ENCODE measurements at regions not wholly inside any gene's neighbourhood (a gene's known extent, or its start where the extent isn't known, plus 50 kb on each side); places are given as distances from the start of the nearest gene placed in this dataset.
"Not testable (repeated sequence)": the region's sequence is repeated elsewhere in the genome, so short reads cannot be mapped to it uniquely, and the experiment has no call there.

- DNase-seq (ENCODE audit: insufficient read length, low spot score): no peak
- FAIRE-seq: no peak
- no peak for TF ChIP-seq POU2F2 (IDR thresholded peaks at IDR 0.05; ENCODE audit: low read depth, low read length)
- TF ChIP-seq TAF1 (IDR thresholded peaks at IDR 0.05; ENCODE audit: low read depth, low read length): no peak
- TF ChIP-seq POLR2AphosphoS5 (IDR thresholded peaks at IDR 0.05; ENCODE audit: low read depth, low read length): no peak
- TF ChIP-seq SPI1 (IDR thresholded peaks at IDR 0.05; ENCODE audit: low read depth, low read length): no peak
- no peak for TF ChIP-seq PAX5 (IDR thresholded peaks at IDR 0.05; ENCODE audit: insufficient read depth, low read length, severe bottlenecking)
- TF ChIP-seq POLR2A (IDR thresholded peaks at IDR 0.05; ENCODE audit: low read depth, low read length): no peak
Measured at GRCh38 chr12:131596115-131596514, 114.8 kb upstream of the SFSWAP start.

GRCh38 chr12:131597333-131597732, 113.6 kb upstream of the SFSWAP start:
- DNase-seq (ENCODE audit: insufficient read length, low spot score) (no peak), FAIRE-seq (no peak)
- TF ChIP-seq TAF1 (IDR thresholded peaks at IDR 0.05; ENCODE audit: low read depth, low read length) (no peak), PAX5 (IDR thresholded peaks at IDR 0.05; ENCODE audit: insufficient read depth, low read length, severe bottlenecking) (no peak), POLR2AphosphoS5 (IDR thresholded peaks at IDR 0.05; ENCODE audit: low read depth, low read length) (no peak), SPI1 (IDR thresholded peaks at IDR 0.05; ENCODE audit: low read depth, low read length) (no peak), POU2F2 (IDR thresholded peaks at IDR 0.05; ENCODE audit: low read depth, low read length) (no peak), POLR2A (IDR thresholded peaks at IDR 0.05; ENCODE audit: low read depth, low read length) (no peak)

- FAIRE-seq (no peak), DNase-seq (ENCODE audit: insufficient read length, low spot score) (no peak)
- TF ChIP-seq TAF1 (IDR thresholded peaks at IDR 0.05; ENCODE audit: low read depth, low read length) (no peak), POLR2A (IDR thresholded peaks at IDR 0.05; ENCODE audit: low read depth, low read length) (no peak), POU2F2 (IDR thresholded peaks at IDR 0.05; ENCODE audit: low read depth, low read length) (no peak), SPI1 (IDR thresholded peaks at IDR 0.05; ENCODE audit: low read depth, low read length) (no peak), POLR2AphosphoS5 (IDR thresholded peaks at IDR 0.05; ENCODE audit: low read depth, low read length) (no peak), PAX5 (IDR thresholded peaks at IDR 0.05; ENCODE audit: insufficient read depth, low read length, severe bottlenecking) (no peak)
Measured at GRCh38 chr12:131598717-131599116, 112.2 kb upstream of the SFSWAP start.

- TF ChIP-seq POU2F2 (IDR thresholded peaks at IDR 0.05; ENCODE audit: low read depth, low read length) (no peak), PAX5 (IDR thresholded peaks at IDR 0.05; ENCODE audit: insufficient read depth, low read length, severe bottlenecking) (no peak), TAF1 (IDR thresholded peaks at IDR 0.05; ENCODE audit: low read depth, low read length) (no peak), SPI1 (IDR thresholded peaks at IDR 0.05; ENCODE audit: low read depth, low read length) (no peak), POLR2AphosphoS5 (IDR thresholded peaks at IDR 0.05; ENCODE audit: low read depth, low read length) (no peak), POLR2A (IDR thresholded peaks at IDR 0.05; ENCODE audit: low read depth, low read length) (no peak)
- DNase-seq (ENCODE audit: insufficient read length, low spot score) (no peak), FAIRE-seq (no peak)
Measured at GRCh38 chr12:131599190-131600159, 111.4 kb upstream of the SFSWAP start.

GRCh38 chr12:131600160-131600532, 110.7 kb upstream of the SFSWAP start:
- no peak for FAIRE-seq
- TF ChIP-seq PAX5 (IDR thresholded peaks at IDR 0.05; ENCODE audit: insufficient read depth, low read length, severe bottlenecking) (no peak), POLR2A (IDR thresholded peaks at IDR 0.05; ENCODE audit: low read depth, low read length) (no peak), POU2F2 (IDR thresholded peaks at IDR 0.05; ENCODE audit: low read depth, low read length) (no peak), TAF1 (IDR thresholded peaks at IDR 0.05; ENCODE audit: low read depth, low read length) (no peak), POLR2AphosphoS5 (IDR thresholded peaks at IDR 0.05; ENCODE audit: low read depth, low read length) (no peak), SPI1 (IDR thresholded peaks at IDR 0.05; ENCODE audit: low read depth, low read length) (no peak)
- DNase-seq (ENCODE audit: insufficient read length, low spot score): no peak

GRCh38 chr12:131601499-131601898, 109.4 kb upstream of the SFSWAP start:
- not testable (repeated sequence) for FAIRE-seq; DNase-seq (ENCODE audit: insufficient read length, low spot score)

- DNase-seq (ENCODE audit: insufficient read length, low spot score) (no peak), FAIRE-seq (peak; percentile 66)
- TF ChIP-seq POU2F2 (IDR thresholded peaks at IDR 0.05; ENCODE audit: low read depth, low read length): no peak
- TF ChIP-seq PAX5 (IDR thresholded peaks at IDR 0.05; ENCODE audit: insufficient read depth, low read length, severe bottlenecking): no peak
- TF ChIP-seq POLR2A (IDR thresholded peaks at IDR 0.05; ENCODE audit: low read depth, low read length): no peak
- TF ChIP-seq SPI1 (IDR thresholded peaks at IDR 0.05; ENCODE audit: low read depth, low read length): no peak
- no peak for TF ChIP-seq POLR2AphosphoS5 (IDR thresholded peaks at IDR 0.05; ENCODE audit: low read depth, low read length)
- no peak for TF ChIP-seq TAF1 (IDR thresholded peaks at IDR 0.05; ENCODE audit: low read depth, low read length)
Measured at GRCh38 chr12:131603106-131603938, 107.6 kb upstream of the SFSWAP start.

- no peak for TF ChIP-seq POLR2AphosphoS5 (IDR thresholded peaks at IDR 0.05; ENCODE audit: low read depth, low read length)
- TF ChIP-seq PAX5 (IDR thresholded peaks at IDR 0.05; ENCODE audit: insufficient read depth, low read length, severe bottlenecking): no peak
- no peak for TF ChIP-seq TAF1 (IDR thresholded peaks at IDR 0.05; ENCODE audit: low read depth, low read length)
- no peak for TF ChIP-seq POLR2A (IDR thresholded peaks at IDR 0.05; ENCODE audit: low read depth, low read length)
- TF ChIP-seq POU2F2 (IDR thresholded peaks at IDR 0.05; ENCODE audit: low read depth, low read length): no peak
- TF ChIP-seq SPI1 (IDR thresholded peaks at IDR 0.05; ENCODE audit: low read depth, low read length): no peak
- peak; percentile 43 for FAIRE-seq
- no peak for DNase-seq (ENCODE audit: insufficient read length, low spot score)
Measured at GRCh38 chr12:131603939-131604795, 106.7 kb upstream of the SFSWAP start.

Data from GM12891 (cell line).